ENCODE measurements at regions not wholly inside any gene's neighbourhood (a gene's known extent, or its start where the extent isn't known, plus 50 kb on each side); places are given as distances from the start of the nearest gene placed in this dataset.

DNA sequence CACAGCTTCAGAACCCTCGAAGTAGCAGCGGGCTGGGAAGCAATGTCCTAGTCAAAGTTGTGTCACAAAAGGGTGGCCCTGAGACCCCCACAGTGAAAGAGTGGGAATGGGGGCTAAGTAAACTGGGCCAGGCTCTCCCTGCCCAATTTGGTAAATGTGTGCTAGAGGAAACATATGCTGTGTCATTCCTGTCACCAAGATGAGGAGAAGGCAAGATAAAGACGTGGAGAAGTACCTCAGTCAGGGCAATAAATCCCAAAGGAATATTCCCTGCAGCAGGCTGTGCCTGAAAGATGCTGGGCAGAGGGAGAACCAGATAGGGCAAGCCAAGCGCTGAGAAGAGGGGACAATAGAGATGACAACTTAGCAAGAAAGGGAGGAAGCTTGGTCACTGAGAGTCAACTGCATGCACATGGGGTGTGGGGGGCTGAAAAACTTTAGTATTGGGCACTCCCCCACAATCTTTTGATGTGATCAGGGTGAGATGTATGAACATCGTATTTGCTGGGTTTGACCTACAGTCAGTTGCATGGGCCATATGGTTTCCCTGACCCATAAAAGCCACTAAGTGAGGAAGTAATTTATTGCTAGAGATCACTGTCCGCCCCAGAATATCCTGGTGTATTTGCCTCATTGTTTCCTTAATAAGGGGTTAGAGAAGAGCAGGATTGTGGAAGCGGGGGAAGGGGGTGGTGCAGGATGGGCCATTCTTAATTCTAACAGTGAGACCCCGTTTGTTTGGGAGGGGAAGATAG is 49.9 kb upstream of the CXCR4 start:
- DNase-seq: no peak
